WERI-Rb-1 (cell line): ENCODE measurements at regions not wholly inside any gene's neighbourhood (a gene's known extent, or its start where the extent isn't known, plus 50 kb on each side); places are given as distances from the start of the nearest gene placed in this dataset.

Experiments used
- DNase-seq: peaks from one replicate; pipeline ENCODE4 v3.0.0-alpha.2; 2020
- H3K27ac ChIP-seq: fragments of 250-450 bp; sonication (Bioruptor Pico); 2 replicates; pipeline ENCODE4 v1.5.1; 2020; ENCODE audit warnings: mild to moderate bottlenecking, moderate library complexity
- H3K27me3 ChIP-seq: fragments of 250-450 bp; sonication (Bioruptor Pico); 2 replicates; pipeline ENCODE4 v1.5.1; 2021; ENCODE audit warnings: mild to moderate bottlenecking, low read depth, moderate library complexity; ENCODE audit not compliant: insufficient read depth, severe bottlenecking
- H3K36me3 ChIP-seq: fragments of 250-450 bp; sonication (Bioruptor Pico); 2 replicates; pipeline ENCODE4 v1.5.1; 2020; ENCODE audit warnings: mild to moderate bottlenecking, moderate library complexity
- H3K4me3 ChIP-seq: 2 replicates; pipeline ENCODE4 v1.5.1; 2011; ENCODE audit warnings: low read depth, mild to moderate bottlenecking, control low read depth, low read length
- H3K9me3 ChIP-seq: fragments of 250-450 bp; sonication (Bioruptor Pico); 2 replicates; pipeline ENCODE4 v1.5.1; 2021; ENCODE audit warnings: mild to moderate bottlenecking, moderate library complexity; ENCODE audit not compliant: severe bottlenecking
- CTCF ChIP-seq: IDR thresholded peaks from 2 replicates; pipeline ENCODE4 v1.5.1; 2011; ENCODE audit warnings: low read depth, mild to moderate bottlenecking, control low read depth, inconsistent platforms, low read length

- no peaks in the 10 kb centered on the region for H3K27me3 ChIP-seq
- no peaks in the 10 kb centered on the region for H3K36me3 ChIP-seq
- H3K9me3 ChIP-seq, result no peaks in the 10 kb centered on the region
- no peak for DNase-seq
- H3K27ac ChIP-seq, result no peak overlapping the region
- no peak overlapping the region for H3K4me3 ChIP-seq
- no peak for TF ChIP-seq CTCF
Observed at GRCh38 chr18:71798986-71799673, 745.0 kb downstream of the CBLN2 start.

GRCh38 chr18:71797554-71797953, 746.6 kb downstream of the CBLN2 start:
- H3K27me3 ChIP-seq, result no peaks in the 10 kb centered on the region
- no peak overlapping the region for H3K4me3 ChIP-seq
- DNase-seq, result no peak
- H3K36me3 ChIP-seq, result no peaks in the 10 kb centered on the region
- H3K9me3 ChIP-seq, result no peaks in the 10 kb centered on the region
- no peak overlapping the region for H3K27ac ChIP-seq
- no peak for TF ChIP-seq CTCF

- Histone ChIP-seq H3K27me3 (no peaks in the 10 kb centered on the region), H3K27ac (no peak overlapping the region), H3K9me3 (no peaks in the 10 kb centered on the region), H3K36me3 (no peaks in the 10 kb centered on the region), H3K4me3 (no peak overlapping the region)
- peak; percentile 7 for DNase-seq
- peak; percentile 55 for TF ChIP-seq CTCF
Observed at GRCh38 chr18:71784777-71785176, 759.4 kb downstream of the CBLN2 start.

GRCh38 chr18:71760541-71760940, 783.6 kb downstream of the CBLN2 start:
- no peak overlapping the region for H3K4me3 ChIP-seq
- no peaks in the 10 kb centered on the region for H3K36me3 ChIP-seq
- H3K27ac ChIP-seq, result no peak overlapping the region
- H3K9me3 ChIP-seq, result no peaks in the 10 kb centered on the region
- no peak for TF ChIP-seq CTCF
- DNase-seq, result no peak
- H3K27me3 ChIP-seq, result no peaks in the 10 kb centered on the region

- no peak for TF ChIP-seq CTCF
- Histone ChIP-seq H3K9me3 (no peaks in the 10 kb centered on the region), H3K4me3 (no peak overlapping the region), H3K36me3 (no peaks in the 10 kb centered on the region), H3K27ac (no peak overlapping the region), H3K27me3 (no peaks in the 10 kb centered on the region)
- DNase-seq, result no peak
Observed at GRCh38 chr18:71754246-71754645, 789.9 kb downstream of the CBLN2 start.

GRCh38 chr18:71743634-71744033, 800.5 kb downstream of the CBLN2 start:
- DNase-seq, result no peak
- H3K4me3 ChIP-seq, result no peak overlapping the region
- no peak for TF ChIP-seq CTCF
- no peak overlapping the region for H3K27ac ChIP-seq
- no peaks in the 10 kb centered on the region for H3K9me3 ChIP-seq
- H3K36me3 ChIP-seq, result no peaks in the 10 kb centered on the region
- no peaks in the 10 kb centered on the region for H3K27me3 ChIP-seq
